ENCODE measurements at regions not wholly inside any gene's neighbourhood (a gene's known extent, or its start where the extent isn't known, plus 50 kb on each side); places are given as distances from the start of the nearest gene placed in this dataset.

DNA sequence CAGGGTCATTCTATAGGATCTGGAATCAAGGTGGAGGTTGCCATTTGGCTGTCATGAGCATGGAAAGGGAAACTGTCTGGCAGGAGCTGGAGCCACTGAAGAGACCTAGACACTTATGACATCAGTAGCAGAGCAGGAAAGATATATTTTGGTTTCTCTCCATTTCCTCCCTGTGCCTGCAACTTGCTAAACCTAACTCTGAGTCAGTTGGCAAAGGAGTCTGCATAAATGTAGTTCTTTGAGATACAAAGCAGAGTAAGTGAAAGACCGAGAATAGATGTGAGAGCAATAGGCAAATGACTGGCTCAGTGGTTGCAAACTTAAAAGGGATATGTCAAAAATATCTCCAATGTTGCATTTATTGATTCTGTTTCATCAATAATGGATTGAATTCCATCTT is 757.7 kb downstream of the KCNJ3 start:
- TF ChIP-seq, protein P1, sequence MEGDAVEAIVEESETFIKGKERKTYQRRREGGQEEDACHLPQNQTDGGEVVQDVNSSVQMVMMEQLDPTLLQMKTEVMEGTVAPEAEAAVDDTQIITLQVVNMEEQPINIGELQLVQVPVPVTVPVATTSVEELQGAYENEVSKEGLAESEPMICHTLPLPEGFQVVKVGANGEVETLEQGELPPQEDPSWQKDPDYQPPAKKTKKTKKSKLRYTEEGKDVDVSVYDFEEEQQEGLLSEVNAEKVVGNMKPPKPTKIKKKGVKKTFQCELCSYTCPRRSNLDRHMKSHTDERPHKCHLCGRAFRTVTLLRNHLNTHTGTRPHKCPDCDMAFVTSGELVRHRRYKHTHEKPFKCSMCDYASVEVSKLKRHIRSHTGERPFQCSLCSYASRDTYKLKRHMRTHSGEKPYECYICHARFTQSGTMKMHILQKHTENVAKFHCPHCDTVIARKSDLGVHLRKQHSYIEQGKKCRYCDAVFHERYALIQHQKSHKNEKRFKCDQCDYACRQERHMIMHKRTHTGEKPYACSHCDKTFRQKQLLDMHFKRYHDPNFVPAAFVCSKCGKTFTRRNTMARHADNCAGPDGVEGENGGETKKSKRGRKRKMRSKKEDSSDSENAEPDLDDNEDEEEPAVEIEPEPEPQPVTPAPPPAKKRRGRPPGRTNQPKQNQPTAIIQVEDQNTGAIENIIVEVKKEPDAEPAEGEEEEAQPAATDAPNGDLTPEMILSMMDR (IDR thresholded peaks at IDR 0.05) = no peak
- TF ChIP-seq POLR2A (IDR thresholded peaks at IDR 0.05) = no peak
